GM12874 (cell line): ENCODE measurements at regions not wholly inside any gene's neighbourhood (a gene's known extent, or its start where the extent isn't known, plus 50 kb on each side); places are given as distances from the start of the nearest gene placed in this dataset.

Experiments
- CTCF ChIP-seq: IDR thresholded peaks from 2 replicates; pipeline ENCODE4 v1.5.1; 2011; ENCODE audit warnings: low read depth, mild to moderate bottlenecking, control low read depth, low read length, moderate library complexity; ENCODE audit not compliant: insufficient read depth

- no peak for TF ChIP-seq CTCF
These were observed 86.9 kb downstream of the IER5 start for GRCh38 chr1:181175356-181175910.

GRCh38 chr1:181175955-181176354 lies 87.5 kb downstream of the IER5 start:
- no peak for TF ChIP-seq CTCF

GRCh38 chr1:181178241-181178879 lies 89.9 kb downstream of the IER5 start:
- TF ChIP-seq CTCF = no peak

- TF ChIP-seq CTCF = no peak
These were observed 90.9 kb downstream of the IER5 start for GRCh38 chr1:181179279-181179986.

- TF ChIP-seq CTCF = no peak
These were observed 91.5 kb downstream of the IER5 start for GRCh38 chr1:181179987-181180365.

- TF ChIP-seq CTCF = no peak
These were observed 92.0 kb downstream of the IER5 start for GRCh38 chr1:181180407-181181031.

GRCh38 chr1:181181792-181182585 lies 93.5 kb downstream of the IER5 start:
- no peak for TF ChIP-seq CTCF
